SU-DHL-6 (cell line): ENCODE measurements at regions not wholly inside any gene's neighbourhood (a gene's known extent, or its start where the extent isn't known, plus 50 kb on each side); places are given as distances from the start of the nearest gene placed in this dataset.

Source experiments
- EZH2phosphoT487 ChIP-seq: fragments of 200-600 bp; sonication (generic), shearing (Covaris generic); conservative IDR thresholded peaks from 2 replicates; pipeline ENCODE4 v1.6.1; 2018; ENCODE audit warnings: mild to moderate bottlenecking, antibody characterized with exemption, low read length, moderate library complexity, mixed read lengths
- TF ChIP-seq, protein P1 (sequence below): fragments of 200-600 bp; sonication (generic); IDR thresholded peaks from one replicate; pipeline ENCODE4 v1.5.1; 2017; ENCODE audit warnings: antibody characterized with exemption, mild to moderate bottlenecking, low read length, moderate library complexity; ENCODE audit not compliant: insufficient read depth, poor library complexity, severe bottlenecking

DNA sequence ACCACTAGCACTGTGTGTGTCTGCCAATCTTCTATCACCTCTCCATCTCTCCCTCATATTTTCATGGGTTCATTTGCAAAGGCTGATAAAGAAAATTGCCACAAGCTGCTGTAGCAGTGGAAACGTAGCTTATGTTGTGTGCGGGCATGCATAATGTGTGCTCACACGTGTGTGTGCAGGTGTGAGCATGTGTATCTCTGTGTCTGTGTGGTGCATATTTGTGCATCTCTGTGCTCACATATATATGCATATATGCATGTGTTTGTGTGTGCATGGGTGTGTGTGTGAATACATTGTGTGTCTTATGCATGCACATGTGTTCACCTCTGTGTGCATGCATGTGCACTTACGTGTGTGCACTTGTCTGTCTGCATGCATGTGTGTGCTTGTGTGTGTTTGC, 181.8 kb upstream of the UBL3 start:
- TF ChIP-seq, protein P1, sequence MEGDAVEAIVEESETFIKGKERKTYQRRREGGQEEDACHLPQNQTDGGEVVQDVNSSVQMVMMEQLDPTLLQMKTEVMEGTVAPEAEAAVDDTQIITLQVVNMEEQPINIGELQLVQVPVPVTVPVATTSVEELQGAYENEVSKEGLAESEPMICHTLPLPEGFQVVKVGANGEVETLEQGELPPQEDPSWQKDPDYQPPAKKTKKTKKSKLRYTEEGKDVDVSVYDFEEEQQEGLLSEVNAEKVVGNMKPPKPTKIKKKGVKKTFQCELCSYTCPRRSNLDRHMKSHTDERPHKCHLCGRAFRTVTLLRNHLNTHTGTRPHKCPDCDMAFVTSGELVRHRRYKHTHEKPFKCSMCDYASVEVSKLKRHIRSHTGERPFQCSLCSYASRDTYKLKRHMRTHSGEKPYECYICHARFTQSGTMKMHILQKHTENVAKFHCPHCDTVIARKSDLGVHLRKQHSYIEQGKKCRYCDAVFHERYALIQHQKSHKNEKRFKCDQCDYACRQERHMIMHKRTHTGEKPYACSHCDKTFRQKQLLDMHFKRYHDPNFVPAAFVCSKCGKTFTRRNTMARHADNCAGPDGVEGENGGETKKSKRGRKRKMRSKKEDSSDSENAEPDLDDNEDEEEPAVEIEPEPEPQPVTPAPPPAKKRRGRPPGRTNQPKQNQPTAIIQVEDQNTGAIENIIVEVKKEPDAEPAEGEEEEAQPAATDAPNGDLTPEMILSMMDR: no peak
- no peak for TF ChIP-seq EZH2phosphoT487
